Right kidney (tissue), 1 donor: ENCODE measurements at regions not wholly inside any gene's neighbourhood (a gene's known extent, or its start where the extent isn't known, plus 50 kb on each side); places are given as distances from the start of the nearest gene placed in this dataset.

ENCODE experiments used
- DNase-seq: peaks from one replicate; pipeline ENCODE4 v3.0.0-alpha.2; 2016

DNA sequence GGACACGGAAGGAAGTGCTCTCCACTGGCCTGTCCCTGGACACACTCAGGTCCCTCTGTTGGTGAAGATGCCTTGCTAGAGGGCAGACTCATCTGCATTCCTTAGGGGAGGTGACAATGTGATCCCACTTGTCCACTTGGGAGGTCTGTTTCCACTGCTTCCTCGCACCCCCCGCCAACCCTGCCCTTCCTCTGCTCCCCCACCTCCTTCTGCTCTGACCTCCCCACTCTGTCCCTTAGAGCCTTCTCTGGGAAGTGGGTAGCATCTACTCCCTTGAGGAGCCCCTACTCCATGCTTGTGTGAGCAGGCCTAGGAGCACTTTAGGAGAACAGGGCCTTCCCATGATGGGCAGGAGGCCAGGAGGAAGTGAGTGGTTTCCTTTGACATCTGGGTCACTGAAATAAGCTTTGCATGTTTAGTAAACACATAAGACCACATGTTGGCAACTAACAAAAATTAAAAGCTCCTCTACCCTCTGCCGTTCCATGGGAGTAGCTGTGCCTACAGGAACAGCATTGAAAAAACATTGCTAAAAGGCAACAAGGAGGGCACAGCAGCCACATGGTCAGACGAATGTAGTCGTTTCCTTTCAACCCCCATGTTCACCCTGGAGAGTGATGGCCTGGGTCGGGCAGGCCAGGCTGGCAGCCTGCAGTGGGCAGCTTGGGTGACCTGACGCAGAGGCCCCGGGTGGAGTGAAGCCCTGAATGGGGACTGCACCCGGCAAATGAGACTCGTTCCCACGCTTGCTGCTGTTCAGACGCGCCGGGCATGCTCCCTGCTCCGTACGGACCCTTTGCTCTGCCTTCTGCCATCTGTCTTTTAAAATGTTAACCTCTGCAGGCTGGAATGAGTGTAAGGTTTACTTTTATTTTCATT lies 634.0 kb downstream of the IRX1 start:
- peak; percentile 36 for DNase-seq

DNA sequence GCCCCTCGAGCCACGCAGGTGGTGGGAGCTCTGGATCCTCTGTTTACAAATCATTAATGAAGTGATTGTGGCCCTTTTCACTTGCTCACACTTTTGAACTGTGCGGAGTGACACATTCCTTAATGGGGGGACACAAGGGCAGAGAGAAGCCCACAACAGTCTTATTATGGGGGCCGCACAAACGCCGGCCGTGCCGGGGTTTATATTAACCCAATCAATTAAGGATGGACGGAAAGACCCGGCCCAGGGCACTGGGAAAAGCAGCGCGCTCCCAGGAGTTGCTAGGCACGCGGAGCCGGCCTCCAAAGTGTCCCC lies 634.8 kb downstream of the IRX1 start:
- no peak for DNase-seq

DNA sequence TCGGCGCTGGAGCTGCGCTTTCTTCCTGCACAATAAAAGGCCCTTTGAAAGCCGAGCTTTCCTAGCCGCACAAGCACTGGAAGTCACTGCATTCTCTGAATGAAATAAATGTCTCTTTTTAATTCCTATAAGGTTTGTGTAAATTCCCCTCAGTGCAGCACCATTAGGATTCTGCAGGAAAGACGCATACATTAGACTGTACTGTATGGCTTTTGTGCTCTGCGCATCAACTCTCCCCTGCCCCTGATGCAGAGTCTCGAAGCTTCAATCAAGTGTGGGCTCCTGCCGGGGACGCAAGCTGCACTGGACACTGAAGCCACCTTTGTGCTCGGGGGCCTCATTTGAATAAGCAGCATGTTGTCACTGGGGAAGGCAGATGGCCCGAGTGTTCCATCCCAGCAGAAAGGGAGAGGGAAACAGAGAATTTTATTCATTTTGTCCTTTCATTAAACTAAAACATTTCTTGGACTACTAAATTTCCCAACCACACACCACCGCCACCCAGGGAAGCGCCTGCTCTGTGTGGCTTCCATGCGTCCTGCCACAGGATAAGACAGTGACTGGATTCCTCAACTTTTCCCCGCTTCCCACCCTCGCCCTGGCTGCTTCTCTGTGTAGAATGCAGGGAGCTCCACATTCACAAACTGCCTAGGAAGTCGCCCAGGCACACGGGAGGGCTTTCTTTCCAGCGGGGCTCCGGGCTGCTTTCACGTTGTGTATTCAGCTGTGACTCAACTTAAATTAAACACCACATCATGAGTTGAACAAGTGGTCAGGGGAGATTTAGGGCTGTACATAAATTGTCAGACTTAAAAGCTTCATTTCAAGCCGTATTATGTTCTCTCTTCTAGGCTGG lies 635.4 kb downstream of the IRX1 start:
- peak; percentile 57 for DNase-seq

DNA sequence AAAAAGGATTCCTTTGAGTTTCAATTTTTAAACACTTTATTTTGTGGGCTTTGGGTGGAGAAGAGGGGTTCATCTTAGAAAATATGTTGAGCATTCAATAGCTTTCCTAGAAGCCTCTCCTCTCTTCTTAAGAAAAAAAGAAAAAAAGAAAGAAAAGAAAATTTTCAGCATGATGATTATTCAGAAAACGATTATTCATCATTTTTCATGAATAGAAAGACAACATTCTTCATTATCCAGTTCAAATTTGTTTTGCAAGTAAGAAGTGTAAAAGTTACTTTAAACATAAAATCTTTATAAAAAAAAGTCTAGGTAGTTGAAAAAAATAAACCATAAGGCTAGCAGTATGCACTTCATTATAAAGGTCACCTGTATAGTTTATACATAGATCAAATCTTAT lies 636.5 kb downstream of the IRX1 start:
- no peak for DNase-seq

DNA sequence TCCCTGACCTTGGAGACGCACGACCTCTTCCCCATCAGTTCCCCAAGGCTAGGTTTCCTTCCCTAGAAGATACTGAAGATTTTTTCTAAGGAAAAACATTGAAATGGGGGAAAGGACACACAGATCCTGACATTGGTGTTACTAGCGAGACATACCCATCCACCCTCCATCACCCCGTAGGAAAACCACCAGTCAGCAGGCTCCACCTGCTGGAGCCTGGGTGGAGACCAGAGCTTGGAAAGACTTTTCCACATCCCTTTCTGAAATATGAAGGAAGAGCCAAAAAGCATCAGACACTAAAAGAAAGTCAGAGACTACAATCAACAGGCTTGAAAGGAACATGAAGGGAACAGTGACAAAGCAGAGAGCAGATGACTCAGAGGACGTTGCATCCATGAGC lies 638.0 kb downstream of the IRX1 start:
- no peak for DNase-seq

DNA sequence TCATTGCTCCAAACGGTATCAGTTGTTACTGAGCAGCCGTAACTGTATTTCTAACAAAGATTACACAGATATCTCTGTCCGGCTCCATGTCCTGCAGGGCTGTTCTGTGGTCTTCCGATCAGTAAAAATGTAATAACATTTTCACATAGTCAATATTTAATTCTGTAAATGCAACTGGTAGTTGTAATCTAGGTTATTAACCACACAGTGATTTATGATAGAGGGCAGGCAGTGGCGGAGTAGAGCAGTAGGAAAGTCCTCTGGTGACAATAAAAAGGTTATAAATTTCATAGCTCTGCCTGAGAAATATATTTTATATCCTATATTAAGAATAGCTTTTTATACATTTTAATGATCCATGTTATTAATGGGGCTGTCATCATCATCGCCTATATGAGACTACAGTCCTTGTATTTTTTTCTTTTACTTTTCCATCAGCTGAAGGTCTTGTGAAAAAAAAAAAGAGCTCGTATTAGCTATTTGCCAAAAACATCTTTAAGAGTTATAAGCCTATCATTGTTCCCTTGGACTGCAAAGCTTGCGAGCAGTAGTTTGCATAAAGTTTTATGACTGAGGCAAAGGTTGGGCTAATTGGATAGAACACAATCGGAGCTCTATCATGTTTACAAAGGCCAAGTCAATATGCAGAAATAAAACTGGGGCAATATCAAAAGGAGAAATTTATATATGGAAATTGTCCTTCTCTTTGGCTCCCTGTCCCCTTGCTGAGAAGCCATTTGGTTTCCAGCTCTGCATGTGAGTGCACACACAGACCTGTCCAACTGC lies 648.0 kb downstream of the IRX1 start:
- no peak for DNase-seq

DNA sequence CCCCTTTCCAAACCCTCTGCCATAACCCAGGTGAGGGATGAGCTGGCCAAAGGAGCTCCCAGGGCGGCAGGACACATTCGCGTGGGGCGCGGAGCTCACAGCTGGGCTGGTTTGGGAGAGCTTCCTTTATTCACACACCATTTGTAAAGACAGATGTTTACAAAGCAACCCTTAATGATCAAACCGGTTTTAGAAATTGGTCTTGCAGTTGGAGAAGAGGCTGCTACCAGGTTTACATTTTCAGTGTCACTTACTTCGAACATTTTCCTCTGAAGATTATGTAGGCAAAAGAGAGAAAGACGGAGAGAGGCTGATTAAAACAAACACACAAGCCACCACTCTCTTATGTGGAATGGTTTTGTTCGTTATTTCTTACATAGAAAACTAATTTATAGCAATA lies 648.7 kb downstream of the IRX1 start:
- DNase-seq = no peak

DNA sequence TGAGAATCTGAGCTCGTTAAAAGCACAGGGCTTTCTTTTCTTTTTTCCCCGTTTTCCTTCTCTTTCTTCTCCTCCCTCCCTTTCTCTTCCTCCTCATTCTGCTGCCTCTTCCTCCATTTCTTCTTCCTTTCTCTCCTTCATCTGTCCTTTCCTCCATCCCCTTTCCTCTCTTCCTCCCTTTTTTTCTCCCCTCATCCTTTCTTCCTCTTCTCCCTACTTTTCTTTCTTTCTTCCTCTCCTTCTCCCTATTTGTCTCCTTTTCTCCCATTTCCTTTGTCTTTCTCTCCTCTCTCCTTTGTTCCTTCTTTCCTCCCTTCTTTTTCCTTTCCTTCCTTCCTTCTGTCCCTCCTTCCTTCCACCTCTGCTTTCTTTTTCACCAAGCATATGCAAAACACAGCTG lies 649.4 kb downstream of the IRX1 start:
- no peak for DNase-seq

DNA sequence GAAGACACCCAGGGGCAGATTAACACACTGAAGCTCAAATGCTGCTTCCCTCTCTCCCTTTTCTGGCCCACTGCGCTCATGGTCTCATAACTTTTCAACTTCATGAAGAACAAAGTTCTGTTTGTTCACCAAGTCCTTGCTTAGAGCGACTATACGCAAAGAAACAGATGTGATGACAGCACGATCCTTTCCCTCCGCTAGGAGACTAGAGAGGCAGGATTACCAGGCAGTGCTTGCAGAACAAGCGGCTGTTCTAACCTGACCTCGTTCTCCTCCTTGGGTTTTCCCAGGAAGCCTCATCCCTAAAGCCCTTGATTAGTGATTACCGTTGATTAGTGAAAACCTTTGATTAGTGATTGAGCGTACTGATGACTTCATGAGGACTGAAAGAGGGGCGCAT lies 649.9 kb downstream of the IRX1 start:
- DNase-seq = no peak

DNA sequence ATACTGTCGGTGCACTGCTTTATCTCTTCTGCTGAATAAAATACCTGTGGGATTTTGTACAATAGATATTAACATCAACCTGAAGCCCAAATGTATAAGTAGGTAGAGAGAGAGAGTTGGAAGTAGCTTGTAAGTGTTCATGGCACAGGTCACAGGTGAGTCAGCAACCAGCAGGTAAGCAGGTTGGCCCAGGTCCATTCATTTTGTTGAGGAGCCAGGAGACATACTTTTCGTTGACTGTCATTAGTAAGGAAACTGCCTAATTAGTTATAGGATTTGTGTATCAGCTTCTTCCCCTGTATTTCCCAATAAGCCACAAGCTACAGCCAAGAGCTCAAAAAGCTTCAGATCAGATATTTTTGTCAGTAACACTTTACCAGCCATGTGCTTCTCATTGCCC lies 650.8 kb downstream of the IRX1 start:
- no peak for DNase-seq

DNA sequence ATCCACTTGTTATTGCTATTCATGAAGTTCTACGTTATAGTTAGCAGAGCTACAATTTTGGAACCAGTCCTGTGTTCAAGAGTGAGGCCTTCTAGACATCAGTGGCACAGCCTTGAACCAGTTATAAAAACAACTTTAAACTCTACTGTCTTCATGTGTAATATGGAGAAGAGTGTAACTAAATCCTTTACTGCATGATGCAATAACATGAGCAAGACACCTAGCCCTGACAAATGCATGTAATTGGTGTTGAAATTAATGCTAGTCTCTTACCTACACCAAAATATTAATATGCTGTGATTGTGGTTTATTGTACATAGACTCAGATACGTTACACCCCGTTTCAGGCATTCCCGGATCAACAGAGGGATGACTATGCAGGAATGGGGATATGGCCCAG lies 654.6 kb downstream of the IRX1 start:
- DNase-seq = no peak

DNA sequence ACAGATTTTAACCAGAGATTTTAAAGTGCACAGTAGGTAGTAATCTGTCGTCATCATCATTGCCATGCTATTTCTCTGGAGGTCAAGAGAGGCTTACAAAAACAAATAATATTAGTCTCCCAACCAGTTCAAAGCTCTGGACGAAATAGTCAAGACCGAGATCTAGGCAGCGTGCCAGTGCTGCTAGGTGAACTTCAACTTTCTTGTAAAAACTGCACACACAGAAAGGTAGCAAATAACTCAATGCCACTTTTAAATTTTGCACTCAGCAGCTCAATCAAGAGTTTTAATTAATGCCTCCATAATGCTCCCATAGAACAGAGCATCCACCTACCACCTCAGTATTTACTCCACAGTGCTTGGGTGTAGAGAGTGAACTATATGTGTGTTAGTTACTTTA lies 656.8 kb downstream of the IRX1 start:
- DNase-seq = no peak

DNA sequence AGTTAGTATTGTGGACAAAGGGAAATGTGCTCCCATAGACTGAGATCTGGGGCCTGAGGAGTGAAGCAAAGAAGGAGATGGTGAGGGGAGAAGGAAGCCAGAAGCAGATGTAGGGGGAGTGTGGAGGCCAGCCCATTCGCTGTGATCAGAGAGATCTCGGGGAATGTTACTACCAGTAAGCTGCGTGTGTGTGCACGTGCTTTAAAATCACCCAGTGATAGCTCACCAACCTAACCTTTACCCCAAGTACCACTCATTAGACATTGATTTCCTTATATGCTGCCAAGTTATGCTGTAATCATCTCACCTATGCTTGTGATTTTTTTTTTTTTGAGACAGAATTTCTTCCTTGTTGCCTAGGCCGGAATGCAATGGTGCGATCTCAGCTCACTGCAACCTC lies 659.1 kb downstream of the IRX1 start:
- no peak for DNase-seq

DNA sequence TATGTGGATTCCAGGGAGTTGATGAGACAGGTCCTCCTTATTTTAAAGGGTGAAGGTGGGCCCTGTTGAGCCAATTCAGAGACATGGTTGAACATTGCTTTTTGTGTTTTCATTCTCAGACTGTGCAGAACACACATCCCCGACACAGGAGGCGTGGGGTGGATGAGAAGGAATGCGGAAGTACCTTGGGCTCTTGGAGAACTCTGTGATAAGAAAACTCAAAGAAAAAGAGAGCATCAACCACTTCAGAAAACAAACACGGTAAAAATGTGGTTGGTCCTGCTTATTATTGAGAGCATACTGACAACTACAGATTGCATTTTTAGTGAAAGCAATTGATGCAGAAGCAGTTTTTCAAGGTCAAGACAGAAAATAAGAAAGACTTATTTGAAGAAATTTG lies 659.8 kb downstream of the IRX1 start:
- DNase-seq = no peak

DNA sequence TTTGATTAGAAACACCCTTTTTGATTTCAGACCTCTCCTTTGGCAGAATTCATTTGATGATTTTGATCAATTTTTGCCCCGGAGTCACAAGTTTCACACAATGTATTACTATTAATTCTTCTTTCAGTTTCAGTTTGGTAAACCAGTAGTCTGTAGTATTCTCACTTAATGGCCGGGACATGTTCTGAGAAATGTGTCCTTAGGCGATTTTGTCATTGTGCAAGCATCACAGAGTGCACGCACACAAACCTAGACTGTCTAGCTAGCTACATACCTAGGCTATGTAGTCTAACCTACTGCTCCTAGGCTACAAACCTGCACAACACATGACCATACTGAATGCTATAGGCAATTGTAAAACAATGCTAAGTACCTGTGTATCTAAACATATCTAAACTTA lies 662.5 kb downstream of the IRX1 start:
- no peak for DNase-seq

DNA sequence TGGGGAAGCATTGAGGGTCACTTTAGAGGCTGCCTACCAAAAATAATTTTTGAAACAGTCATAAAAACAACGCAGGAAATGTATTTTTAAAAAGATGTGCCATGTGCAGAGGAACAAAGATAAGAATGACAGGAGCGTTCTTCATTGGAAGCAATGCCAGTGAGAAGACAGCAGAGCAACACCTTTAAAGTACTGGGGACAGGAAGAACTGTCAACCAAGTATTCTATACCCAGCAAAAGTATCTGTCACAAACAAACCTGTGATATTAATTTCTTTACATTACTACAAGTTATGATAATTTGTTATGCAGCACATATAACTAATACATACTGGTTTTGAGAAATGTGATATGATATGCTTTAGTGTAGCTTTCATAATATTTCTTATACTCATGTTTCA lies 675.6 kb downstream of the IRX1 start:
- DNase-seq = no peak

DNA sequence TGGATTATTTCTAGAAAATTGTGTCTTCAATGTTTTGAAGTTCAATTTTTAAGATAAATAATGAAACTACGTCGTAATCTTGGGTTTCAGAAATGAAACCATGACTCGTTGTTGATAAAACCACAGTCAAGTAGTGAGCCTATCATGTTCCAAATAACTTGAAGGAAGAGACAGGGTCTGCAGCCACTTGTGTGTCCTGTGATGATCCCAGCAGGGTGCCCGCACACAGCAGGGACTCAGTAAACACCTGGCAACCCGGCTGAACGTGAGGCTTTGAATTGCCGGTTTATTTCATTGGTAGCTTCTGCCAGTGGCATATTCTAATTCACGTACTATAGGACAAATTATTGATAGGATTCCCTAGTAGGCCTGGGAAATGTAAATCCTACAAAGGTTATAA lies 679.6 kb downstream of the IRX1 start:
- DNase-seq = no peak

DNA sequence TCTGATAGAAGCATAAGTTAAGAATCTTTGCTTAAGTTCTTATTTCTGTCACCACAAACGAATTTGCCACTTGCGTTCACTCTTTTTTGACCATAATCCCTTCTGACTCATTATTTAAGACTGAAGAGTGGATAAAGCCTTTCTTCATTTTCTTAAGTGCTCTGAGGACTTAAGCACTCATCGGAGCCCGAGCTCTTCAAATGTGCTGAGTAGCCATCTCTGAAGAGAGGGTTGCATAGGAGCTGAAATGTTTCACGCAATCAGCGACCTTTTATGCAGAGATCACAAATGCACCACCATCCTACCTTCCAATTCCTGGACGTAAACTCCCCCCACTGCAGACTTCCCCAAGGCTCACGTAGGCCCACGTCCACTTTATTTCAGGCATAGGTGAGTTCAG lies 699.2 kb downstream of the IRX1 start:
- no peak for DNase-seq

DNA sequence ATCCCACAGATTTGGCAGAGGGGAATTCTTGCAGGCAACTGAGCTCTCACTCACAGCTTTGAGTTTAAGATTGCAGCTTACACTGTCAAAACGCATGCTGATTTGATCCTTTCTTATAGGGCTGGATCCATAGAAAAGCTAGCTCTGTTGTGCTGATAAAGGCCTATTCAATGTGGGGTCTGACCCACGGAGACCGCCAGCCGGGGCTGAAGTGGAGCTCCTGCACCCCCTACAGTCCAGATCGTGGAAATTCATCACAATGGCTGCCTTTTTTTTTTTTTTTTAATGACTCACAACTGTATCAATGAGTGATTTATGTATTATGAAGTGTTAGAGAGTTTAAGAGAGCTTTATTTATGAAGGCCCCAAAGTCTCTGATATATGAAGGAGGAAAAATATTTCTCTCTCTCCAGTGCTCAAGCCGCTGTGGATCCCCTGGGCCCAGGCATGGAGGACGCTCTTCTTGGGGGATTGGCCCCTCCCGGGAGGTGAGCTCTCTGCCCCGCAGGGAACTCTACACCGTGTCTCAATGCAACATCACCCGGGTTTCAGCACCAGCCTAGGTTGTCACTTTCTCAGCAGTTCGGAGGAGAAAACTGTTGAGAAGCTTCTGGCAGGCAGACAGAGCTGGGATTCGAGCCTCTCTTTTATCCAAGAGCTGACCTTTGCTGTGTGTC lies 700.2 kb downstream of the IRX1 start:
- DNase-seq = peak; percentile 44

DNA sequence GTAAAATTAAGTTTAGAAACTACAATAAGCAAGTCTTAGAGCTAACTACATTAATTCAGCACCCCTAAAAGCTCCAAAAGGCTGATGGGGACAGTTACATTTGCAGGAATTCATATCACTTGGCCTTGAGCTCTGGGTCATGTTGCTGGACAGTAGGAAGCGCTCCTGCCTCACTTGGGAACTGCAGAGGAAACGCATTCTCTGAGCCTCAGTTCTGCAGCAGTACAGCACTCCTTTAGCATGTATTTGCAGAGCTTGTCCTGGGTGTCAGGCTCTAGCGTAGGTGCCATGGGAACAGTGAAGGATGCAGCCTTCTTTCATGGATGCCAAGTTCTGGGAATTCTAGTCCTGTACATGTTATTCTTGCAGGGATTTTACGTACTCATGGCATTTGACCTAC lies 710.4 kb downstream of the IRX1 start:
- no peak for DNase-seq

DNA sequence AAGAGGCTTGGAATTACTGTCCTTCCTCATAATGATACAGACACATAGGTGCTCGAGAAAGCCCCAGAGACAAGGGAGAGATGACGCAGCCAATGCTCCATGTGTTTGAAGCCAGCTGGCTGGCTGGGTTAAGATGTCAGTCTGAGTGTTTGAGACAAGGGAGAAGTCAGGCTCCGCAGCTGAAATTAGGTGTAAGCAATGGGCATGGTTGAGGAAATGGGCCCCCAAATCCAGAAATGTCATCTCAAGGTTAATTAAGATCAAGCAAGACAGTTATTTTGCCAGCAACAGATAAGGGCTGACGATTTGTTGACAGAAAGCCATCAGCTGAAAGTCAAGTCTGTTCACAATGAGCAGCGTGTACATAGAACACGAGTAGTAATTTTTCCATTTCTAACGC lies 713.4 kb downstream of the IRX1 start:
- no peak for DNase-seq

DNA sequence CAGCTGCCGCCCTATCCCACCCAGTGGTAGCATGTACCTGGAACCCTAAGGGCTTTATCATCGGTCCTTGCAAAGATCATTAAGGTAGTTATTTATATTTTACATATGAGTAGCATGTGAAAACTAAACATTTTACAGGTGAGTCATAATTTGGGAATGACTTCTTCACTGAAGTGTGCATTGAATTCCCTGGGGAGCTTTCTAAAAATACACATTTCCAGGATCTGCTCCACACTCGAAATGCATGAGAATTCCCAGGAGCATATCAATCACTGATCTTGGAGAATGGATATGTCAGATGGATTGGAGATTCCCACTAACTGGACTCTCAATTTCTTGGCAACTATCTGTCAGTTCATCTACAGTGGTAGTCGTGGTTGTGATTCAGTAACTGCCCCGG lies 717.5 kb downstream of the IRX1 start:
- no peak for DNase-seq
